Fibroblast of villous mesenchyme (primary cell): ENCODE measurements at regions not wholly inside any gene's neighbourhood (a gene's known extent, or its start where the extent isn't known, plus 50 kb on each side); places are given as distances from the start of the nearest gene placed in this dataset.

Source experiments
- DNase-seq: peaks from one replicate; pipeline ENCODE4 v3.0.0-alpha.2; 2010; ENCODE audit warnings: low read depth
- H3K4me3 ChIP-seq: 2 replicates; pipeline ENCODE4 v1.5.1; 2011; ENCODE audit warnings: low read depth, mild to moderate bottlenecking, low read length
- CTCF ChIP-seq: IDR thresholded peaks from 2 replicates; pipeline ENCODE4 v1.5.1; 2012; ENCODE audit warnings: low read depth, mild to moderate bottlenecking, low read length; ENCODE audit not compliant: insufficient read depth

- H3K4me3 ChIP-seq = no peak overlapping the region
- no peak for DNase-seq
- TF ChIP-seq CTCF = no peak
Measured at GRCh38 chr14:39851202-39851601, 419.0 kb upstream of the FBXO33 start.

- TF ChIP-seq CTCF = no peak
- no peak for DNase-seq
- no peak overlapping the region for H3K4me3 ChIP-seq
Measured at GRCh38 chr14:39847852-39848251, 415.6 kb upstream of the FBXO33 start.

- DNase-seq = no peak
- TF ChIP-seq CTCF = no peak
Measured at GRCh38 chr14:39847194-39847593, 415.0 kb upstream of the FBXO33 start.

GRCh38 chr14:39843881-39844280 lies 411.6 kb upstream of the FBXO33 start:
- no peak for DNase-seq
- no peak overlapping the region for H3K4me3 ChIP-seq
- TF ChIP-seq CTCF = no peak

More at GRCh38 chr14:39847194-39847593, 415.0 kb upstream of the FBXO33 start:
- H3K4me3 ChIP-seq = no peak overlapping the region

GRCh38 chr14:39841088-39841487 lies 408.9 kb upstream of the FBXO33 start:
- DNase-seq = no peak
- no peak for TF ChIP-seq CTCF
- H3K4me3 ChIP-seq = no peak overlapping the region

- no peak for DNase-seq
- no peak overlapping the region for H3K4me3 ChIP-seq
- no peak for TF ChIP-seq CTCF
Measured at GRCh38 chr14:39827901-39828655, 395.8 kb upstream of the FBXO33 start.
